ENCODE measurements at regions not wholly inside any gene's neighbourhood (a gene's known extent, or its start where the extent isn't known, plus 50 kb on each side); places are given as distances from the start of the nearest gene placed in this dataset.

DNA sequence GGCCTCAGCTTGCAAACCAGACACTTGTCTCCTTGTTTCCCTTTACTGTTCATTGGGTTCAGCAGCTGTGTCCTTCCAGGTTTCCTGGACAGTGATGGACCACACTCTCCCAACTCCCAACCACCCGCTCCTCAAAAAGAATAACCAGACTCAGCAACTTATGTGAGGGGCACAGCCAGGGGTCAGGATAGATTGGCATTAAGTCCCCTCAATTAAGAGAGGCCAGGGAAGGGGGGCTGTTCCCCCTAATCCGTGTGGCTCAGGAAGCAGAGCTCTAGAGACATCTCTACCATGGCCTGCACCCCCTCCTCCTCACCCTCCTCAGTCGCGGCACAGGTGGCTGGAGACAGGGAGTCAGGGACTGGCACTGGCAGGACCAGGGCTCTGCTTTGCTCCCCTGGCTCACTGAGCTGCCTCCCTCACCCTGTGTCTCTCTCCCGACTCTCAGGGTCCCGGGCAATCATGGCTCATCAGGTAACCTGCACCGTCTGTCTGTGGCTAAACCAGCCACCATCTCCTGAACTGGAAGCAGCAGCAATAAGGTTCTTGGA lies 111.7 kb downstream of the ZNF280B start:
- DNase-seq (ENCODE audit: low read depth), result no peak

DNA sequence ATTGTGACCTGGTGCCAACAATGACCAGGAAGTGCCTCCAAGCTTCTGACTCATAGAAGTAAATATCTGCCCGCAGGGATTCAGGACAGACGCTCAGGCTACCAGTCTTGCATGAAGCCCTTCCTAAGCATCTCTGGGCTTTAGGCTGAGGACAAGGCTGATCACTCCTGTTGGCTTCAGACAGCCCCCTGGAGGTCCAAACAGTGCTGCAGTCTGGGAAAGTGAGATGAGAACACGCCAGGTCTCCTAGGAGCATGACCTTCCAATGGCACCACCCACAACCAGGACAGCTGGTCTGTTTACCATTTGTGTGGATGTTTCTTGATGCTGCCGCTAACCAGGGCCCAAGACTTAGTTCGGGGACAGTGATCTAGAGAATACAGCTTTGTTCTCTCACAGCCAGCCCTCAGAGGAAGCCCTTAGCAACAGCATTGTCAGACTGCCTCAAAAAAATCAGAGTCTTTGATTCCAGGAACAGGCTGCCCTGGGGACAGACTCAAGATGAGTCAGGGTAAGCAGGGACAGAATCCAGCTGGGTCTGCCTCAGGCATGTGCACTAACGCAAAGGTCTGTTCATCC lies 111.2 kb downstream of the ZNF280B start:
- no peak for DNase-seq (ENCODE audit: low read depth)

- no peak for DNase-seq (ENCODE audit: low read depth)
These were observed 110.5 kb downstream of the ZNF280B start for GRCh38 chr22:22397875-22398524.

- no peak for DNase-seq (ENCODE audit: low read depth)
These were observed 109.8 kb downstream of the ZNF280B start for GRCh38 chr22:22398530-22399327.

GRCh38 chr22:22400099-22400498 lies 108.4 kb downstream of the ZNF280B start:
- no peak for DNase-seq (ENCODE audit: low read depth)

DNA sequence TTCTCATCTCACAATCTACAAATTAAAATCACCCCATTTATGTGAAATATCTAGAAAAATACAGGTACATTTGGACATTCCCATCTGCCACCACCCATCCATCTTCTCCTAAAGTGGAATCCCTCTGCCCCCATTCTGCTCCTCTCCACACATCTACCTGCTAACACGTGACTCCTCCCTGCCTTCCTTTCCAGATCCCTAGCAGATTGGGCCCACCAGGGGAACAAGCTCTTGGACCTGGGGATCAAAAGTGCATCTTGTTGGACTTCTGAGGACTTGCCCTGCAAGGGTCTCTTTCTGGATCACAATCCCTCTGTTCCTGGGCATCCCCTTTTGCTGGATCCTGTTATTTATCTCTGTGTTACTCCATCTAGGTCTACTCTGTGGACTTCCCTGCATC lies 107.6 kb downstream of the ZNF280B start:
- DNase-seq (ENCODE audit: low read depth), result no peak

DNA sequence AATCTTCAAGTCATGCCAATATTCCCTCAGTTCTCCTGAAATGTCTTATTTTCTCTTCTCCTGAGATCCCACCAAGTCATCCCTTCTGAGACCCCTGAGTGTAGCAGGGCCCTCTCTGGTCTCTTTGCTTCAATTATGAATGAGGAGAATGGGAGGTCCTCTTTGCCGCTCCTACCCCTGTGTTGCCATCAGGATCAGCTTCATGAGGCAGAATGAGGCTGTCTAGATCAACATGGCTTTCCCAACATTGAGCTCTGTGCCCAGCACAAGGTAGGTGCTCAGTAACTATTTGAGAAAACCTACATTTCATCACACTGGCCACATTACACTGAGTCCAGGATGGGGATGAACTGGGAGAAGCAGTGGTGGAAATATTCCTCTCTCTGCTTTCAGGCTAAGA lies 107.2 kb downstream of the ZNF280B start:
- no peak for DNase-seq (ENCODE audit: low read depth)

DNA sequence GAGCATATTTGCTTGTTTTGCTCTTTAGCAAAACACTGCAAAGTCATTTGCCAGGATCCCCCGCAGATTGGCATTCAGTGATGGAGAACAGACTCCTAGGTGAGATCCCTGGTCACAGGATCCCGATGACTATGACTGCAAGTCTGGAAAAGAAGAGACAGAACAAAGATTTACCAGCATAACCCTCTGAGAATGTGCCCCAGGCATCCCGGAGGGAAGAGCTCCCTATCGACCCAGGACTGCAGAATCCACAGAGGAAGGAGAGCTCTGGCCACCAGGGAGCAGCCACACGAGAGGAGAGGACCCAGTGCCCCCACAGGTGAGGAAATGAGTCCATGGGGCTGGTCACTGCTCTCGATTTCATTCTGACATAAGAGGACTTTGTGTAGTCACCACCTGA lies 105.2 kb downstream of the ZNF280B start:
- DNase-seq (ENCODE audit: low read depth), result no peak

DNA sequence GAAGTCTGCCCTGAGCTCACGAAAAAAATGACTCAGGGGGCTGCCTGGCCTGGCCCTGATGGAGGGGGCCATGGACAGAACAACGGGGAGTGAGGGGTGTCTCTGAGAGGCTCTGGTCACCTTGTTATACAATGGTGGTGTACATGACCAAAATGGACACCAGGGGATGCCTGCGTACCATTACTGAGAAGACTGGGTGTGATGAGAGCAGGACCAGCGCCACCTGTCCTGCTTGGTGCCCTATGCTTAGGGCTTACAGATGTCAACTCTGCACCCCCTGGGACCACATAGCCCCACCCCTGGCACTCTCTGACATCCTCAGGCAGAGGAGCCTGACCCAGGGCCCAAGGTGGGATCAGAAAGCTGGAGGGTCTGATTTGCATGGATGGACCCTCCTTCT lies 104.8 kb downstream of the ZNF280B start:
- no peak for DNase-seq (ENCODE audit: low read depth)

DNA sequence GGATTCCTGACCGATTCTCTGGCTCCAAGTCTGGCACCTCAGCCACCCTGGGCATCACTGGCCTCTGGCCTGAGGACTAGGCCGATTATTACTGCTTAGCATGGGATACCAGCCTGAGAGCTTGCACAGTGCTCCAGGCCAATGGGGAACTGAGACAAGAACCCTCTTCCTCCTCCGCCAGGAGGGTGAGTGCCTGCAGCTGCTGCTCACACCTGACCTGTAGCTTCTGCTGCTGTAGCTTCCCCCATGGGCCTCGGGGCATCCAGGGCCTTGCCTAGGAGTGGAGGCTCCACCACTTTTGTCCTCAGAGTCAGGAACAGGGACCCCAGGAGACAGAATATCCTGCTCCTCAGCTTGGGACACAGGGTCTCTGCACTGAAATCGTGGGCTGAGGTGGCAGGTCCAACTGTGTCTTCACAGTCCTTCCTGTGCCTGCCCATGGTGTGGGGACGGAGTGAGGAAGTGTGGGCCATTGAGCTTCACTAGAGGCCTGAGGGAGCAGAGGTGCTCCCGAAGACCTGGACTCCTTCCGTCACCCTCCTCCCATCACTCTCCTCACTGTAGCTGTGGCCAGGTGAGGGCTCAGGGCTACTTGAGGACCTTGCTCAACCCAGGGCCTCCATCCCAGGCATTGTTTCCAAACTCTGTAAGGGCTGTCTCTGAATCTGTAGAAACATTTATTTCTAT lies 103.8 kb downstream of the ZNF280B start:
- no peak for DNase-seq (ENCODE audit: low read depth)

GRCh38 chr22:22406445-22407027 lies 102.0 kb downstream of the ZNF280B start:
- DNase-seq (ENCODE audit: low read depth), result no peak

GRCh38 chr22:22407061-22407460 lies 101.5 kb downstream of the ZNF280B start:
- no peak for DNase-seq (ENCODE audit: low read depth)

GRCh38 chr22:22408269-22408668 lies 100.3 kb downstream of the ZNF280B start:
- no peak for DNase-seq (ENCODE audit: low read depth)

GRCh38 chr22:22408731-22409696 lies 99.5 kb downstream of the ZNF280B start:
- no peak for DNase-seq (ENCODE audit: low read depth)

- no peak for DNase-seq (ENCODE audit: low read depth)
These were observed 98.4 kb downstream of the ZNF280B start for GRCh38 chr22:22410121-22410520.

- no peak for DNase-seq (ENCODE audit: low read depth)
These were observed 97.9 kb downstream of the ZNF280B start for GRCh38 chr22:22410677-22411076.

GRCh38 chr22:22414266-22414665 lies 94.3 kb downstream of the ZNF280B start:
- DNase-seq (ENCODE audit: low read depth), result no peak

- no peak for DNase-seq (ENCODE audit: low read depth)
These were observed 90.9 kb downstream of the ZNF280B start for GRCh38 chr22:22417495-22418162.

DNA sequence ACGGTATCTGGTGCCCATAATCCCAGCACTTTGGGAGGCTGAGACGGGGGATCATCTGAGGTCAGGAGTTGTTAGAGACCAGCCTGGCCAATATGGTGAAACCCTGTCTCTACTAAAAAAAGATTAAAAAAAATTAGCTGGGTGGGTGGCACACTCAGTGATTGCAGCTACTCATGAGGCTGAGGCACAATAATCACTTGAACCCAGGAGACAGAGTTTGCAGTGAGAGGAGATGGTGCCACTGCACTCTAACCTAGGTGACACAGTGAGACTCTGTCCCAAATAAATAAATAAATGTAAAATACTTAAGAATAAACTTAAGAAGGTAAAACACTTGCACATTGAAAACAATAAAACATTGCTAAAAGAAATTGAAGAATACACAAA lies 90.4 kb downstream of the ZNF280B start:
- DNase-seq (ENCODE audit: low read depth), result no peak

GRCh38 chr22:22418957-22419356 lies 89.6 kb downstream of the ZNF280B start:
- DNase-seq (ENCODE audit: low read depth), result no peak
